CD4-positive, alpha-beta T cell treated with Interleukin-15 for 4 hours (primary cell): ENCODE measurements at regions not wholly inside any gene's neighbourhood (a gene's known extent, or its start where the extent isn't known, plus 50 kb on each side); places are given as distances from the start of the nearest gene placed in this dataset.

ENCODE experiments used
- DNase-seq: peaks from one replicate; pipeline ENCODE4 v3.0.0-alpha.2; 2020; ENCODE audit warnings: low spot score

DNA sequence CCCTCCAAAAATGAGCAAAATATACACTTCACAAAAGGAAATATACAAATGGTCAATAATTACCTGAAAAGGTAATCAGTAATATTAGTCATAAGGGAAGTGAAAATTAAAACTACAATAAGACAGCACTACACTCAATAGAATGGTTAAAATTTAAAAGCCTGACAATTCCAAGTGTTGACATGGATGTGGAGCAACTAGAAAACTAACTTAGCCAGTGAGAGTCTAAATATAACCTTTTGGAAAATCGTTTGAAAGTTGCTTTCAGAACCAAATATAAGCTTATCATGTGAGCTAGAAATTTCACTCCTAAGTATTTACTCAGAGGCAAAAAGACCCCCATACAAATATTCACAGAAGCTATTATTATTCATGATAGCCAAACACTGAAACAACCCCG, 105.1 kb upstream of the MVB12B start:
- no peak for DNase-seq

DNA sequence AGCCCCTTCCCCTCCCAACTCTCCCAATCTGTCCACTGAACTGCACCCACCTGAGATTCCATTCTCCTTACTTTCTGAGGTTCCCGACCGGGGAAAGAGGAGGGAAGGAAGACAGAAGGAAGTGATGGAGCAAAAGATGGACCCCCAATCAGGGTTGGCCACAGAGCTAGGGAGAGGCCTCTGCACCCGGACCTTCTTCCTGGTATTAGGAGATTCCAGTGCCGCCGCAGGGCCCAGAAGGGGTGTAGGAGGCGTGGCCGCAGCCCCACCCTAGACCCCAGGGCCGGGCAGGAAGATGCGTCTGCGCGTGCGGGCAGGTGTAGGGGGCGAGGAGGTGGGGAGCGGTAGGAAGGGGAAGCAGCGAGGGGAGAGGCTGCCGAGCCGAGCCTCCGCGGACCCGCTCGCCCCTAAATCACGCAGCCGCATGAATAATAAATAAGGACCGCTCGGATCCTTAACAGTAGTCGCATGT, 104.2 kb upstream of the MVB12B start:
- DNase-seq, result no peak

DNA sequence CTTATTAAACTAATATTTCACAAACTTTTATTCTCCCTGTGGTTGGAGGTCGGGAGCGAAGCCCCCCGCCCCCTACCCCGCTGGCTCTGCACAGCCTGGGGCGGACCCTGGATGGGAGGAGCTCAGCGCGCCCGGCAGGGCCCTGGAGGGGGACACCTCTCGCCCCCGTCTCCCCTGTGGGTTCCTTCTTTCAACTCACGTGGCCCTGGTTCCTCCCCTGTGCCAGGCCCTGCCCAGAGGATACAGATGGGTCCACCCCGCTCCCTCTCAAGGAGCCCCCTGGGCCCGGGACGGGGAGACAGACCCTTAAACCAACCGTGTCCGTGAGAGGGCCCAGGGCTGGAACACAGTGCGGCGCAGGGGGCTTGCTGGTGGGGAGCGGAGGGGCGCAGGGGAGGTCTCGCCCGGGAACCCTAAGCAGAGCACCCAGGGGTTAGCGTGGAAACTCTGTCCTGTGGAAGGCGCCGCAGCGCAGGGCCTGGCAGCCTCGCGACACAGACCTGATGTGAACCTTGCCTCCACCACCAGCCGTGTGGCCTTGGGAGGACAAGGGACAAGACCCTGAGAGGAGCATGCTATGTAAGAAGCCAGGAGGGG, 103.7 kb upstream of the MVB12B start:
- DNase-seq, result no peak

DNA sequence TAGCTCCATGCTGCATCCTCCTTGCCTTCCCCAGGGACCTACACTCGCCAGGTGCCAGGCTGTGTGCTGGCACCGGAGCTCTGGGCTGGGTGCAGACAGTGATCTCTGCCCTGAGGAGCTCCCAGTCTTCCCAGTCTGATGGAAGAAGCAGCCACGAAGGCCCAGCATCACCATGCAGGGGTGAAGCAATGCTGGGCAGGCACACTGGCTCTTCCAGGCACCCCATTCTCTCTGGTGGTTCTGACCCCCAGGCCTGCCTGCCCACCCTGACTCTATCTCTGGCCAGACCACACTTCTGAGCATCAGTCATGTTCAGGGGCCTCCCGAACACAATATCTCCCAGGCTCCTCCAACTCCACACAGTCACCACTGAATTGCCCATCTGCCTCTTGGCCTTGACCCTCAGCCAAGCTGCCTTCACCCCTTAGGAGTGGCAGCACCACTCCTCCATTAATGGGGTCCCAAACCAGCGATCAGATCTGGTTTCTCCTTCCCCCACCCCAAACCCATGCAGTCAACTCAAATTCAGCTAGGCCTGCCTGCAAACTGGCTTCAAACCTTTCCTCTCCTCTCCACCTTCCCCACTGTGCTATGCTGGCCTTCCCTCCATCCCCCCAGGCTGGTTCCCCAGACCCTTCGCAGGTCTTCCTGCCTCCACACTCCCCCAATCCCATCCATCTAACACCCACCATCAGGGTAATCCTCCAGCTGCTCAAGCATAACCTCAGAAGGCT, 102.7 kb upstream of the MVB12B start:
- no peak for DNase-seq

DNA sequence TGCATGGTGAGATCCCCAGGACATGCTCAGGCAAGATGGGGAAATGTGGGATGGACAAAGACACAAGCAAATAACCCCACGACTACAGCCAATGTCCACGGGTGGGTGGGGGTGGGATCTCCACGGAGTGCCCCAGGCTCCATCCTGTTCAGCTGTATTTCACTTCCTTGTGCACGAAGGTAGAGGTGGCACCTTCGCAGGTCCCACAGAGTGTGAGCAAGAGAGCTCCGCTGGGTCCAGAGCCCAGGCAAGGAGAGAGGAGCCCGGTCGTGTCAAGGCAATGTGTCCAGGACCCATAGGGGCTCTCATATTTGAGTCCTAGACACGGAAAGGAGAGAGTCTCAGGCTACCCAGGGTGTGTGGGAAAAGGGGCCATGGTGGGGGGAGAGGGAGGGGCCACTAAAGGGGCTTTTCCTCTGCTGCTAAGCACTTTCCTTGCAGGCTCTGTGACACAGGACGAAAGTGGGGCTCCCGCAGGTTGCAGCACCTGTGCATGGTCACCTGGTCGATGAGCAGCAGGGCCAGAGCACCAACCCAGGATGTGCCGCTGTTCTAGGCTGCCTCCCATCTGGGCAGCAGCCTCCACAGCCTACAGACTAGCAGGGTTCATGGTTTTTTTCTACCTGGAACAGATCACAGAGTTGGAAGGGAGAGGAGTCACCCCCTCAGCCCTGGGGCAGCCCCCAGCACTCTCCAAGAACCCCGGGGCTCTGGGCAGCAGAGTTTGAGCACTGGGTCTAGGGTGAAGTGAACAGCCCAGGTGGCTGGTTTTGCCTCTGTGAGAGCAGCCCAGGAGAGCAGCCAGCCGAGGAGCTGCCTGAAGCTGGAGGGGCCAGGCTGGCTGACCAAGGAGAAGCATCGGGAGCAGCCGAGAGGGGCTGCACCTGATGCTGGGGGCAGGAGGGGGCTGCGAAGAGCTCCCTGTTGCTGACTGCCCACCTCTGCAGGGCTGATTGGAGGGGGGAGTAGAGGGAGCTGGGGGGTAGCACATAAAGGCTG, 100.7 kb upstream of the MVB12B start:
- DNase-seq, result no peak

DNA sequence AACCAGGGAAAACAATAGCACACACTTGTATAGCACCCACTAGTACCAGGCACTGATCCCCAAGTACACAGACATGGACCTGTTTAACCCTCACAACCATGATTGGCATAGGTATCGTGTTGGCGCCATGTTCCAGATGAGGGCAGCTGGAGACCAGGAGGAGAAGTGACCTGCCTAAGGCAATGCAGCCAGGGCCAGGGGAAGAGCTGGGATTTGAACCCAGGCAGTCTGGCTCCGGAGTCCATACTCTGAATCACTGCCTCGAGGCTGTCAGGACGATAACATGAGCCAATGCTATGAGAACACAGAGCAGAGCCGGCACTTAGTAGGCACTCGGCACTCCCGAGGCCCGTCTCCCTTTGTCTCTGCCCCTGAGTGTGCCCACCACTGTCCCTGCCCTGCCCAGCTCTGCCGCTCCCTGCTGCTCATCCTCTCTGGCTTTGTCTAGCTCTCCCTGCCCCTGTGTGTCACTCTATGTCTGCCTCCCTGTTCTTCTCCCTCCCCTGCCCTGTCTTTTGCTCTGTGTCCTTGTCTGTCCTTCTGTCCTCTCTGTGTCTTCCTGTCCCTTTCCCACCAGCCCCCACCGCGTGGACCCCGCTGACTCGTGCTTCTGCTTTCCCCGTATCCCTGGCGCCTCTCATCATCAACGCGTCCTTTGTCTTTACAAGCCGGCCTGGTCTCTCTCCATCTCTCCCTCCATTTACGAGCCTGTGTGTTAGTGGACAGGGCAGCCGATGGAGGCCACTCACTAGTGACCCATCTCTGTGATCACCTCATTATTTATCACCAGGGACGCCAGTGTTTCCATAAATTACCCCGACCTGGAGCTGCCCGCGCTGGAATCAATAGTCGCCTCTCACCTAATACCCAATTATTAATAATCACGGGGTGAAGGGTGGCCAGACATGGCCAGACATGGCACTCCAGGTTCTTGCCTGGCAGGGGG, 99.4 kb upstream of the MVB12B start:
- no peak for DNase-seq

DNA sequence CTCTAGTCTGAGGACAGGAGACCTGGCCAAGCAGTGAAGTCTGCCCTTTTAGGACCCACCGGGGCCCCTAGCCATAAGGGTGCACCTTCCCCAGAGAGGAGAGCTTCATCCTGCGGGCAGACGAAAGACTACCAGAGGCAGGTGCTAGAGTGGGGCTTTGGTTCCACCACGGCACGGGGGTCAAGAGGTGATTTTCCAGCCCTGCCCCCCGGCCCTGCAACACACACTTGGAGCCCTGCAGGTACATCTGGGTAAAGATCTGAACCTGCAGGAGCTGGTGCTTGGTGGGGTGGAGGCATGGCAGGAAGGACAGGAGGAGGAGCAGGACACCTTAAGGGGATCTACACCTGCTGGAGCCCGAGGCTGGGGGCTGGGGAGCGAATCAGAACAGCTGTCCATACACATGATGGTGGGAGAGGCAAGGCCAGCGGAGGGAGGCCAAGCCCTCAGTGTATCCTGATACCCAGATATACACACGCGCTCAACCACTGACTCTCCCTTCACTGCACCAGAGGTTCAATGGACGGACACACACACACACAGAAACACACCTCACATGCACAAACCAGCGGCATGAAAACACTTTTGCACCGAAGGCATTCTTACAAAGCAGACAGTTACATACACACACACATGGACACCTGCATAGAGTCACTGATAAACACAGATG, 98.4 kb upstream of the MVB12B start:
- DNase-seq, result no peak

DNA sequence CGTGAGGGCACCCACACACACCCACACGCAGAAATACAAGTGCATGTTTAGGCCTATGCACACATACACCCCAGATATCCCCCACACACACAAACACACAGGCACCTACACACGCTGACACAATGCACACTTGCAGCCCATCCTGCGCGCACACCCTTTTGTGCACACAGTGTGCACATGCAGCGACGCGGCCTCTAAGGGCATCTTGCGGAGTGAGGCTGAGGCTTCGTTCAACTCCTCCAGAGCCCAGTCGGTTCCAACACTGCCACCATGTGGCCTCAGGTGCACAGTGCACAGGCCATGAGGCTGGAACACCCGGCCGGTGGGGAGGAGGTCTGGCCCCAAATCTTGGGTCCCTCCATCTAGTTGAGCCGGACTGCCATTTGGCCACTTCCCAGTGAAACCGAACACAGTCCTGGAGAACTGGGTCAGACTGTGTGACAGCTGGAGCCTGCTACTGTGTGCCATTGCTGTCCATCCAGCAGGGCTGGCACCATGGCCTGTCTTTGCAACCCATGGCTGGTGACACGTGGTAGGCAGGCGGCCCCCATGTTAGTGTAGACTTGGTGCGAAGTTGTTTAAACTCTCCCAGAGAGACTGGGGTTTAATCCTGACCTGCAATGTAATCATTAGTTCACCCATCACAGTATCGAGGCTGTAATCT, 97.7 kb upstream of the MVB12B start:
- peak; percentile 54 for DNase-seq

DNA sequence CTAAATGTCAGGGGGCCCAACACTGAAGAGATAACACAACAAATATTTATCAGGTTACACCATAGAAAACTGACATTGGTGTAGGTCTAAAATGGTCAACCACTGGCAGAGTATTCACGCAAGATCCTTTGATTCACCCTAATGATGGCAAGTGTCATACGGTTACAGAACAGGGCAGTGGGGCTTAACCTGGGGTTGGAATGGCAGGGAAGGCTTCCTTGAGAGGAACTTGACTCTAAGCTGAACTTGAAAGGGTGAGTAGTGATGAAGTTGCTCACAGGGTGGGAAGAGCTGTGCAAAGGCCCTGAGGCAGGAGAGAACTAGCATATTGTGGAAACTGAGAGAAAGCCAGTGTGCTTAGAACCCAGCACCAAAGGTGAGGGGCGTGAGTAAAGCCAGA, 97.1 kb upstream of the MVB12B start:
- DNase-seq, result no peak

DNA sequence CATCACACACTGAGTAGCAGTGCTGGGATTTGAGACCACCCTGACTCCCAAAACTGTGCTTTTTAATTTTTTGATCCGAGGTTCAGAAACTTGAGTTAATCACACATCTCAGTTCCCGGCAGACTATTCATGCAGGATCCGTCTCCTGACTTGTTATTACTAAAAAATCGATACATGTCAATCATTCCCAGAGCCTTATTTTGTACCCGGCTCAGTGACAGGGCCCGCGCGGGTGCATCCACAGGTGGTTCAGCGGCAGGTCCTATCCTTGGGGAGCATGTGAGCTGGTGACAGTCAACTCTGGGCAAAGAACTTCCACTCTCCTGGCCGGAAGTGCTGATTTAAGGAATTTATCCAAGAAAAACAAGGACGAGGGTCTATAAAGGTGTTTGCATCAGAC, 95.9 kb upstream of the MVB12B start:
- no peak for DNase-seq

DNA sequence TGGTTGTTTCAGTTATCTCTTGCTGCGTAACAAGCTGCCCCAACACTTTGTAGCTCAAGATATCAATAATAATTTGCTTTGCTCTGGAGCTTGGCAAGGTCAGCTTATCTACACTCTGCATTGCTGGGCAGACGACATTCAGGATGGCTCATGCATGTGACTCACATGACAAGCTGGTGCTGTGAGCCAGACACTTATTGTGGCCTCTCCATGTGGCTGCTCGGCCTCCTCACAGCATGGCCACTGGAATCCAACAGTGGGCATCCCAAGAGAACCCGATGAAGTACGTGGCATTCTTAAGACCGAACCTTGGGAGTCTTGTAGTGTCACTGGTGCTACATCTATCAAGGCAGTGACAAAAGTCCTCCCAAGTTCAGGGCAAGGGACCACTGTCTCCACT, 94.2 kb upstream of the MVB12B start:
- no peak for DNase-seq

DNA sequence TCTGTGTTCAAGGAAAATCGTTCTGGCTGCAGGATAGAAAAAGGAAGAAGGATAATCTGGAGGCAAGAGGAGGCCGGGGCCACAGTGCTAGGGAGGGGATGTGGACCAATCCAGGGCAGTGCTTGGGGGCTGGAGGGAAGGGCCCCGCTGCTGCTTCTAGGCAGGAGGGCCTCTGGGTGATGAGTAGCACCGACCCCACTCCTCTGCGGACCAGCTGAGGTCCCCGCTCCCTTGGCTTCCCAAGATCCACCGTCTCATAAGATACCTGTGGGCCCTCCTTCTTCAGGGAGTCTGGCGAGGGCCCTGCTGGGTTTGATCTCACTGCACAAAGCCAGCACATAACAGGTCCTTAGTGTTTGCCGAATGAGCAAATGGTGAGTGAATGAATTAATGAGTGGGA, 93.5 kb upstream of the MVB12B start:
- DNase-seq, result no peak

DNA sequence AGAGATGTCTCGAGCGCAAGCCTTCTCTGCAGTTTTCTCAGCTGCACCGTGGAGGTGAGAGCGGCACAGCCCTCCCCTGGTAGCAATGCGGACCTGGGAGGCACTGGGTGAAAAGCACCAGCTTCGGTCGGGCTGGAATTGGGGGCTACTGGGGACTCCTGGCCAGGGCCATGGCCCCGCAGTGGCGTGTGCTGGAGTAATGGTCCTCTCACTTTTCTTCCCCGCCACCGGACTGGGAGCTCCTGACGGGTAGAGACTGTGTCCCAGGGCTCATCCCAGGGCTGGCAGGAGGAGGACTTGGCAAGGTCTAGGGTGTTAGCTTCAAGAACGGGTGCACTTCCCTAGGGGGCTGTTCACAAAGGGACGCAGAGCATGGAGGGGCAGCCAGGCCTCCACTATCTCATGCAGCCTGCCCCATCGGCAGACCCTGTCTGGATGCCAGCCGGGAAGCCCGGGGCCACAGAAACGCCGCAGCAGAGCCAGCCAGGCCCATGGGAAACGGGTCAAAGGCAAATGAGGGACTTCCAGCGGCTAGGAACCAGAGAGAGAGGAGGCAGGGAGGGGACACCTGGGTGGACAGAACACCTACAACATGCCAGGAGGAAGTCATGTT, 92.6 kb upstream of the MVB12B start:
- DNase-seq, result no peak

DNA sequence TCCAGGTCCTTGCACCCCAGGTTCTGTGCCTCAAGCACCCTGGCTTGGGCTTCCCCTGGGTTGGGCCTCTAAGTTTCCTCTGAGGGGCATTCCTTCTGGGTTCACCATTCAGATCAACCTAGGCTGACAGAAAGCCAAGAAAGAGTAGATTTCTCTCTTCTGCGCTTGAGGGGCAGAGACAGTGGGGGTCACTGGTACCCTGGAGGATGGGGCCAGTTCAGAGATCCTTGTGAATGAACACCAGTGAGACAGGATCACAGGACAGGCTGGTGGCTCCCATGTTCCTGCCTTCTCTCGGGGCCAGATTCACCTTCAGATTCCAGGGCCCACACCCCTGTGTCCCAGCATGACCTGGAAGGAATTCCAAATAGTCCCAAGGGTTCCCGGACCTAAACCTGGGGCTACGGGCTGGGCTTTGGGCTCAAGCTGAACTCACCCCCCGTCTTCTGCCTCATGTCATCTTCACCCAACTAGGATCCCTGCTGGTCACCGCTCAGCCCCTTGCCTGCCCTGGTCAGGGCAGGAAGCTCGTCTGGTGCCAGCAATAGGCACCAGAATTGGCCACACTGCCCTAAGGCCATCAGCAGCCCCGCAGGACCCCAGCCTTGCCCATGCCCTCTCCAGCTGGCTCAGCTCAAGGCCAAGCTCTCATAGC, 91.8 kb upstream of the MVB12B start:
- no peak for DNase-seq

DNA sequence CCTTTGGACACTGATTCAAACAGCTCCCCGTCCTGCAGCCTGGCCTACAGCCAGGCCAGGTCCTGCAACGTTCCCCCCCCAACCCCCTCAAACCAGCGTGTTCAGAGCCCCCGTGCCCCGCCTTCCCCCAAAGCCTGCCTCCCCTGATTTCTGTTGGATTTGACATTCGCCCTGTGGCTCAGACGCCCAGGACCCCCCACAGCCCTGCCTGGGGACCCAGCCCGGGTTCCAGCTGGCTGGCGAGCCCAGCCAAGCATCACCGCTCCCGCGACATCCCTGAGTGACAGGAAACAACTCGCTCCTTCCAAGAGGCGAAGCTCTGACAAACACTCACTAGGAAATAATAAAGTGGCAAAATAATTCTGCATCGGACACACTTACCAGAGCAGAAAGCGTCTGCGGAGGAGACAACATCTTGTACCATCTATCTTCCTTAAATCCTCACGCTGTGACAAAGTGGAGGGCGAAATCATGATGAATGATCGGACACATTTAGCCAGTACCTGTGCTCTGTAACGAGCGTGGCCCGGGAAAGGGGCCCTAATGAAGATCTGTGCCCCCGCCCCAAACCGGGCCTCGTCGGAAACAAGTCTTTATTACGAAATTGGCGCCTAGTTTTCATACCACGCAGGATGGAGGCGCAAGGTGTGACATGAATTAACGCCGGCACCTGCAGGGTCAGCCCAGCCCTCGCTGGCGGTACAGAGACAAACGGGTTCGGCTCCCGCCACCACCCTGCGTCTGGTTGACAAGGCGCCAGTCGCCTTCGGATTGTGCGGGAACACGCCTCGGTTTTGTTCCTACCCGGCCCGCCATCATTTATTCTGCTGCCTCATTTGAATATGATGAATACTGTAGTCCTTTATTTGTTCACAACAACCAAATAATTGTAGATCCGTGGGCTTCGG, 91.0 kb upstream of the MVB12B start:
- no peak for DNase-seq

DNA sequence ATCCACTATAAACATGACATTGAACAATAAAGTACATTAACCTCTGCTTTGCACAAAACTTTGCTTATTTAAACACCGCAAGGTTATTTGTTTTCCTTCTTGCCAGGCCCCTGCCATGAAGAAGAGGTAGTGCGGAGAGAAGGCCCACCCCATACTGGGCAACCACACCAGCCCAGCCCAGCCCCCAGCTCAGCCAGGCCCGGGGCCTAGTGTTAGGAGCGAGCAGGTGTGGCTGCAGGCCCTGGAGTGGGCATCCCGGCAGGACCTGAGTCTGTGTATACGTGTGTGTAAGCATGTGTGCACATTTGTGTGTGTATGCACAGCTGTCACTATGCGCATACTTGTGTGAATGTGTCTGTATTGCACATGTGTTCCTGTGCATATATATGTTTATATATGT, 90.4 kb upstream of the MVB12B start:
- DNase-seq, result no peak

DNA sequence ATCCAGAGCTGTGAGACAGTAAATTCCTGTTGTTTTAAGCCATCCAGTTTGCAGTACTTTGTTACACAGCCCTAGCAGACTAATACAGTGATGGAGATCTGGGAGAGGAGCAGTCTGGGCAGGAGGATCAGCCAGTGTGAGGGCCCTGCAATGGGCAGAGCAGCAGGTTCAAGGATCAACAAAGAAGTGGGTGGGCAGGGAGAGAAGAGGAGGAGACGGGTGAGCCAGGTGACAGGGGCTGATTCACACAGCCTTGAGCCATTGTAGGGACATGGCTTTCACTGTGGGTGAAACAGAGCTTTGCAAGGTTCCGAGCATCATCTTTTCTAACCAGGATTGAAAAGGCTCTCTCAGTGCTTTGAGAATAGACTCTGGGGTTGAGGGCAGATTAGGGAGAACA, 88.2 kb upstream of the MVB12B start:
- DNase-seq, result no peak

DNA sequence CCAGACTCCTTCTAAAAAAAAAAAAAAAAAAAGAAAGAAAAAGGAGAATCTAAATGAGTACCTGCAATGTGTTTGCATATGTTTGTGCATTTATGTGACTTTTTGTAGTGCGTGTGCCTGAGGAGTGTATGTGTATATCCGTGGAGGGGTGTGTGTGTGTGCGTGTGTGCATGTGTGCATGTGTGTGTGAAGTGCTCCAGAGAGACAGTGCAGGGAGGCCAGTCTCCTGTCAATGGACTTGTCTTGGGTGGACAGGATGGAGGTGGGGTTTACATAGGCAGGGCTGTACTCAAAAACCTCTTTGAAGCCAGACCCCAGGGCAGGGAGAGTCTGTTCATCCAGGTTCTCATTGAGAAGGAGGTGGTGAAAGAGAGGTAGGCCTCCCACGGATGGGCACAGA, 87.1 kb upstream of the MVB12B start:
- no peak for DNase-seq
